ENCODE measurements at regions not wholly inside any gene's neighbourhood (a gene's known extent, or its start where the extent isn't known, plus 50 kb on each side); places are given as distances from the start of the nearest gene placed in this dataset.

- no peak for TF ChIP-seq CTCF (IDR thresholded peaks at IDR 0.05; ENCODE audit: insufficient read depth in 1 of 2, low read depth in 1 of 2, low read length in 1 of 2, severe bottlenecking in 1 of 2, unreplicated experiment in 1 of 2)
- Histone ChIP-seq H3K9me3 (no peaks in the 10 kb centered on the region), H3K4me3 (ENCODE audit: low read depth, low read length) (no peak overlapping the region), H3K27me3 (replicated peaks; ENCODE audit: control insufficient read depth, insufficient read depth, low read length) (no peaks in the 10 kb centered on the region), H3K4me1 (no peaks in the 10 kb centered on the region), H3K36me3 (ENCODE audit: control insufficient read depth, insufficient read depth, low read length) (no peaks in the 10 kb centered on the region)
- Mint-ChIP-seq H3K4me1 (ENCODE audit: low read depth, unreplicated experiment) (no peaks in the 10 kb centered on the region), H3K36me3 (ENCODE audit: insufficient read depth, unreplicated experiment) (no peaks in the 10 kb centered on the region), H3K27me3 (ENCODE audit: insufficient read depth, unreplicated experiment) (peaks cover 5% of the 10 kb centered on the region), H3K9me3 (ENCODE audit: unreplicated experiment) (no peaks in the 10 kb centered on the region), H3K4me3 (ENCODE audit: unreplicated experiment) (no peak overlapping the region), H3K27ac (ENCODE audit: unreplicated experiment) (no peak overlapping the region)
- intact Hi-C loops (cut with micrococcal nuclease; ENCODE audit: unreplicated experiment) = no loop called here
- POLR2A ChIA-PET = no interaction called here
- no peak for DNase-seq
- CTCF ChIA-PET = no interaction called here
- BruUV-seq (replicated peaks) = no TSS peak
These were observed 1061.5 kb upstream of the PCDH9 start for GRCh38 chr13:68291595-68291994.

- no TSS peak for BruUV-seq (replicated peaks)
- no peak overlapping the region for H3K4me3 Mint-ChIP-seq (ENCODE audit: unreplicated experiment)
- no peaks in the 10 kb centered on the region for H3K9me3 Mint-ChIP-seq (ENCODE audit: unreplicated experiment)
- intact Hi-C loops (cut with micrococcal nuclease; ENCODE audit: unreplicated experiment) = no loop called here
- no peaks in the 10 kb centered on the region for H3K4me1 ChIP-seq
- H3K27me3 Mint-ChIP-seq (ENCODE audit: insufficient read depth, unreplicated experiment) = no peaks in the 10 kb centered on the region
- H3K36me3 Mint-ChIP-seq (ENCODE audit: insufficient read depth, unreplicated experiment) = no peaks in the 10 kb centered on the region
- H3K4me3 ChIP-seq (ENCODE audit: low read depth, low read length) = no peak overlapping the region
- H3K27ac Mint-ChIP-seq (ENCODE audit: unreplicated experiment) = no peak overlapping the region
- no peak for DNase-seq
- POLR2A ChIA-PET = no interaction called here
- H3K27me3 ChIP-seq (replicated peaks; ENCODE audit: control insufficient read depth, insufficient read depth, low read length) = no peaks in the 10 kb centered on the region
- H3K36me3 ChIP-seq (ENCODE audit: control insufficient read depth, insufficient read depth, low read length) = no peaks in the 10 kb centered on the region
- no peaks in the 10 kb centered on the region for H3K4me1 Mint-ChIP-seq (ENCODE audit: low read depth, unreplicated experiment)
- H3K9me3 ChIP-seq = no peaks in the 10 kb centered on the region
- CTCF ChIA-PET = no interaction called here
- no peak for TF ChIP-seq CTCF (IDR thresholded peaks at IDR 0.05; ENCODE audit: insufficient read depth in 1 of 2, low read depth in 1 of 2, low read length in 1 of 2, severe bottlenecking in 1 of 2, unreplicated experiment in 1 of 2)
These were observed 1045.6 kb upstream of the PCDH9 start for GRCh38 chr13:68275758-68276157.

GRCh38 chr13:68272652-68273051 lies 1042.5 kb upstream of the PCDH9 start:
- POLR2A ChIA-PET = no interaction called here

More at GRCh38 chr13:68272652-68273051, 1042.5 kb upstream of the PCDH9 start:
- H3K27me3 Mint-ChIP-seq (ENCODE audit: insufficient read depth, unreplicated experiment) = no peaks in the 10 kb centered on the region
- CTCF ChIA-PET = no interaction called here
- DNase-seq = no peak
- no peak overlapping the region for H3K4me3 Mint-ChIP-seq (ENCODE audit: unreplicated experiment)
- no peaks in the 10 kb centered on the region for H3K36me3 Mint-ChIP-seq (ENCODE audit: insufficient read depth, unreplicated experiment)
- Histone ChIP-seq H3K27me3 (replicated peaks; ENCODE audit: control insufficient read depth, insufficient read depth, low read length) (no peaks in the 10 kb centered on the region), H3K4me3 (ENCODE audit: low read depth, low read length) (no peak overlapping the region), H3K4me1 (no peaks in the 10 kb centered on the region), H3K9me3 (no peaks in the 10 kb centered on the region), H3K36me3 (ENCODE audit: control insufficient read depth, insufficient read depth, low read length) (no peaks in the 10 kb centered on the region)
- intact Hi-C loops (cut with micrococcal nuclease; ENCODE audit: unreplicated experiment) = no loop called here
- TF ChIP-seq CTCF (IDR thresholded peaks at IDR 0.05; ENCODE audit: insufficient read depth in 1 of 2, low read depth in 1 of 2, low read length in 1 of 2, severe bottlenecking in 1 of 2, unreplicated experiment in 1 of 2) = no peak
- H3K9me3 Mint-ChIP-seq (ENCODE audit: unreplicated experiment) = no peaks in the 10 kb centered on the region
- no TSS peak for BruUV-seq (replicated peaks)
- no peak overlapping the region for H3K27ac Mint-ChIP-seq (ENCODE audit: unreplicated experiment)
- no peaks in the 10 kb centered on the region for H3K4me1 Mint-ChIP-seq (ENCODE audit: low read depth, unreplicated experiment)

All from Caco-2 (cell line).